NCI-H446 (cell line): ENCODE measurements at regions not wholly inside any gene's neighbourhood (a gene's known extent, or its start where the extent isn't known, plus 50 kb on each side); places are given as distances from the start of the nearest gene placed in this dataset.
A peak's percentile ranks its signal among the peaks of the same experiment; 100 is the strongest.

ENCODE experiments used
- DNase-seq, 2 experiments: peaks; one replicate each; lab custom pipeline; 2025; lab: John Stamatoyannopoulos, UW

GRCh38 chr2:122636097-122636496 lies 880.6 kb downstream of the TSN start:
- DNase-seq, result no peak

GRCh38 chr2:122639176-122639575 lies 883.7 kb downstream of the TSN start:
- DNase-seq, result no peak

GRCh38 chr2:122639711-122640110 lies 884.3 kb downstream of the TSN start:
- no peak for DNase-seq

- peak; percentile 73 to 85 for DNase-seq
Measured at GRCh38 chr2:122643725-122644329, 888.4 kb downstream of the TSN start.

- DNase-seq, result no peak
Measured at GRCh38 chr2:122651236-122651635, 895.8 kb downstream of the TSN start.

GRCh38 chr2:122651780-122652179 lies 896.3 kb downstream of the TSN start:
- DNase-seq, result no peak

GRCh38 chr2:122652670-122653069 lies 897.2 kb downstream of the TSN start:
- peak in 1 of 2 experiments; percentile 44 for DNase-seq

GRCh38 chr2:122656403-122656802 lies 901.0 kb downstream of the TSN start:
- DNase-seq, result no peak

GRCh38 chr2:122660786-122661634 lies 905.6 kb downstream of the TSN start:
- DNase-seq, result no peak

- no peak for DNase-seq
Measured at GRCh38 chr2:122663620-122664019, 908.2 kb downstream of the TSN start.

- no peak for DNase-seq
Measured at GRCh38 chr2:122669627-122670026, 914.2 kb downstream of the TSN start.

- no peak for DNase-seq
Measured at GRCh38 chr2:122670897-122671296, 915.4 kb downstream of the TSN start.

GRCh38 chr2:122680662-122681061 lies 925.2 kb downstream of the TSN start:
- no peak for DNase-seq

GRCh38 chr2:122681626-122682025 lies 926.2 kb downstream of the TSN start:
- DNase-seq, result no peak

- no peak for DNase-seq
Measured at GRCh38 chr2:122682356-122682755, 926.9 kb downstream of the TSN start.

GRCh38 chr2:122683018-122683417 lies 927.6 kb downstream of the TSN start:
- DNase-seq, result no peak

GRCh38 chr2:122692400-122693083 lies 937.1 kb downstream of the TSN start:
- DNase-seq, result no peak

- no peak for DNase-seq
Measured at GRCh38 chr2:122697415-122697814, 942.0 kb downstream of the TSN start.

GRCh38 chr2:122703676-122704075 lies 948.2 kb downstream of the TSN start:
- DNase-seq, result peak; percentile 26 to 58

- DNase-seq, result peak; percentile 26 to 27
Measured at GRCh38 chr2:122704109-122704563, 948.7 kb downstream of the TSN start.

- DNase-seq, result no peak
Measured at GRCh38 chr2:122705746-122706145, 950.3 kb downstream of the TSN start.

- DNase-seq, result no peak
Measured at GRCh38 chr2:122706757-122707223, 951.3 kb downstream of the TSN start.
